Gastrocnemius medialis (tissue), 4 donors: ENCODE measurements at regions not wholly inside any gene's neighbourhood (a gene's known extent, or its start where the extent isn't known, plus 50 kb on each side); places are given as distances from the start of the nearest gene placed in this dataset.

ENCODE experiments used
- CTCF ChIP-seq, 5 experiments: fragments of 450-650 bp in 3 of 5; fragments of 200-600 bp in 2 of 5; sonication (generic) in 2 of 5; IDR thresholded peaks in 4 of 5; conservative IDR thresholded peaks in 1 of 5; 1 replicate in 4 of 5; 2 replicates in 1 of 5; pipeline ENCODE4 v1.5.1; 2016 to 2019; ENCODE audit warnings: antibody characterized with exemption in 5 of 5, mild to moderate bottlenecking in 3 of 5, moderate library complexity in 3 of 5
- POLR2A ChIP-seq, 2 donors: fragments of 450-650 bp; IDR thresholded peaks; one replicate each; pipeline ENCODE4 v1.6.1; 2017; ENCODE audit warnings: antibody characterized with exemption in 2 of 2, mild to moderate bottlenecking in 2 of 2, moderate library complexity in 2 of 2

- TF ChIP-seq POLR2A (IDR thresholded peaks at IDR 0.05): no peak
- no peak for TF ChIP-seq CTCF (IDR thresholded peaks at IDR 0.05 in 4 of 5, conservative IDR thresholded peaks at IDR 0.05 in 1 of 5)
These were observed 1652.0 kb downstream of the MRPL39 start for GRCh38 chr21:23955135-23955843.
